Hepatocyte (in vitro differentiated cells): ENCODE measurements at regions not wholly inside any gene's neighbourhood (a gene's known extent, or its start where the extent isn't known, plus 50 kb on each side); places are given as distances from the start of the nearest gene placed in this dataset.

Experiments used
- DNase-seq: peaks from one replicate; pipeline ENCODE4 v3.0.0-alpha.2; 2016; ENCODE audit warnings: low spot score
- H2AFZ ChIP-seq: fragments of 200-600 bp; sonication (generic); 2 replicates; pipeline ENCODE4 v1.6.0; 2016; ENCODE audit warnings: antibody characterized with exemption, mild to moderate bottlenecking
- H3K27ac ChIP-seq: fragments of 200-600 bp; sonication (generic); 2 replicates; pipeline ENCODE4 v1.5.1; 2016; ENCODE audit warnings: mild to moderate bottlenecking
- H3K27me3 ChIP-seq: fragments of 200-600 bp; sonication (generic); 2 replicates; pipeline ENCODE4 v1.6.1; 2016
- H3K36me3 ChIP-seq: fragments of 200-600 bp; sonication (generic); replicated peaks from 2 replicates; pipeline ENCODE4 v1.5.1; 2016; ENCODE audit warnings: low read depth; ENCODE audit not compliant: insufficient read depth
- H3K4me1 ChIP-seq: fragments of 200-600 bp; sonication (generic); 2 replicates; pipeline ENCODE4 v1.5.1; 2016; ENCODE audit warnings: mild to moderate bottlenecking, moderate library complexity; ENCODE audit not compliant: insufficient read depth
- H3K4me2 ChIP-seq: fragments of 200-600 bp; sonication (generic); 2 replicates; pipeline ENCODE4 v1.6.0; 2016
- H3K4me3 ChIP-seq: fragments of 200-600 bp; sonication (generic); 2 replicates; pipeline ENCODE4 v1.5.1; 2016; ENCODE audit warnings: mild to moderate bottlenecking
- H3K79me2 ChIP-seq: fragments of 200-600 bp; sonication (generic); 2 replicates; pipeline ENCODE4 v1.6.0; 2017; ENCODE audit warnings: mild to moderate bottlenecking
- H3K9me2 ChIP-seq: fragments of 200-600 bp; sonication (generic); replicated peaks from 2 replicates; pipeline ENCODE4 v1.6.0; 2017; ENCODE audit warnings: mild to moderate bottlenecking; ENCODE audit not compliant: insufficient read depth
- H3K9me3 ChIP-seq: fragments of 200-600 bp; sonication (generic); 2 replicates; pipeline ENCODE4 v1.5.1; 2016; ENCODE audit warnings: low read depth, mild to moderate bottlenecking
- H4K20me1 ChIP-seq: fragments of 200-600 bp; sonication (generic); 2 replicates; pipeline ENCODE4 v1.6.0; 2016; ENCODE audit warnings: mild to moderate bottlenecking; ENCODE audit not compliant: insufficient read depth, poor library complexity, severe bottlenecking
- EZH2 ChIP-seq: fragments of 200-600 bp; sonication (generic); IDR thresholded peaks from 2 replicates; pipeline ENCODE4 v1.6.1; 2016; ENCODE audit warnings: antibody characterized with exemption, mild to moderate bottlenecking, borderline replicate concordance
- EZH2phosphoT487 ChIP-seq: fragments of 200-600 bp; sonication (generic); IDR thresholded peaks from one replicate; pipeline ENCODE4 v1.6.1; 2018; ENCODE audit warnings: antibody characterized with exemption, mild to moderate bottlenecking, low read depth, moderate library complexity; ENCODE audit not compliant: unreplicated experiment, severe bottlenecking
- WGBS: methylation state at CpG from one replicate; pipeline ENCODE4 v1.1.6; 2016; ENCODE audit warnings: low lambda C conversion rate; ENCODE audit errors: missing lambda C conversion rate; 5-methylcytosine and 5-hydroxymethylcytosine counted together
- TF ChIP-seq, protein P1 (sequence below): fragments of 200-600 bp; sonication (generic); IDR thresholded peaks from 2 replicates; pipeline ENCODE4 v1.5.1; 2016; ENCODE audit warnings: antibody characterized with exemption, mild to moderate bottlenecking; ENCODE audit not compliant: poor library complexity

GRCh38 chr13:31051999-31052398 lies 109.7 kb downstream of the HSPH1 start:
- WGBS = 80% methylated on average over 8 of the region's 8 CpGs
- Histone ChIP-seq H2AFZ (no peak overlapping the region), H3K4me3 (no peak overlapping the region), H3K9me2 (no peaks in the 10 kb centered on the region), H3K79me2 (no peaks in the 10 kb centered on the region), H3K27me3 (no peaks in the 10 kb centered on the region), H3K4me1 (peaks cover 7% of the 10 kb centered on the region), H4K20me1 (no peaks in the 10 kb centered on the region), H3K4me2 (no peak overlapping the region), H3K27ac (no peak overlapping the region), H3K36me3 (no peaks in the 10 kb centered on the region), H3K9me3 (no peaks in the 10 kb centered on the region)
- DNase-seq = no peak
- TF ChIP-seq, protein P1, sequence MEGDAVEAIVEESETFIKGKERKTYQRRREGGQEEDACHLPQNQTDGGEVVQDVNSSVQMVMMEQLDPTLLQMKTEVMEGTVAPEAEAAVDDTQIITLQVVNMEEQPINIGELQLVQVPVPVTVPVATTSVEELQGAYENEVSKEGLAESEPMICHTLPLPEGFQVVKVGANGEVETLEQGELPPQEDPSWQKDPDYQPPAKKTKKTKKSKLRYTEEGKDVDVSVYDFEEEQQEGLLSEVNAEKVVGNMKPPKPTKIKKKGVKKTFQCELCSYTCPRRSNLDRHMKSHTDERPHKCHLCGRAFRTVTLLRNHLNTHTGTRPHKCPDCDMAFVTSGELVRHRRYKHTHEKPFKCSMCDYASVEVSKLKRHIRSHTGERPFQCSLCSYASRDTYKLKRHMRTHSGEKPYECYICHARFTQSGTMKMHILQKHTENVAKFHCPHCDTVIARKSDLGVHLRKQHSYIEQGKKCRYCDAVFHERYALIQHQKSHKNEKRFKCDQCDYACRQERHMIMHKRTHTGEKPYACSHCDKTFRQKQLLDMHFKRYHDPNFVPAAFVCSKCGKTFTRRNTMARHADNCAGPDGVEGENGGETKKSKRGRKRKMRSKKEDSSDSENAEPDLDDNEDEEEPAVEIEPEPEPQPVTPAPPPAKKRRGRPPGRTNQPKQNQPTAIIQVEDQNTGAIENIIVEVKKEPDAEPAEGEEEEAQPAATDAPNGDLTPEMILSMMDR = peak; percentile 5
- TF ChIP-seq EZH2 = no peak
- TF ChIP-seq EZH2phosphoT487 = no peak

- no peak overlapping the region for H3K4me3 ChIP-seq
- no peaks in the 10 kb centered on the region for H3K36me3 ChIP-seq
- no peak overlapping the region for H3K27ac ChIP-seq
- peaks cover 16% of the 10 kb centered on the region for H3K4me1 ChIP-seq
- no peak overlapping the region for H2AFZ ChIP-seq
- no peaks in the 10 kb centered on the region for H3K79me2 ChIP-seq
- no peak for TF ChIP-seq EZH2
- TF ChIP-seq, protein P1 = no peak
- no peak for TF ChIP-seq EZH2phosphoT487
- H4K20me1 ChIP-seq = no peaks in the 10 kb centered on the region
- DNase-seq = no peak
- WGBS = 78% methylated on average over 6 of the region's 6 CpGs
- no peaks in the 10 kb centered on the region for H3K27me3 ChIP-seq
- no peak overlapping the region for H3K4me2 ChIP-seq
- no peaks in the 10 kb centered on the region for H3K9me2 ChIP-seq
- H3K9me3 ChIP-seq = no peaks in the 10 kb centered on the region
Measured at GRCh38 chr13:31050486-31051400, 111.0 kb downstream of the HSPH1 start.

GRCh38 chr13:31049833-31050232 lies 111.9 kb downstream of the HSPH1 start:
- Histone ChIP-seq H3K4me1 (peaks cover 24% of the 10 kb centered on the region), H3K9me2 (no peaks in the 10 kb centered on the region), H3K4me2 (no peak overlapping the region), H3K4me3 (no peak overlapping the region), H3K27ac (no peak overlapping the region), H3K79me2 (no peaks in the 10 kb centered on the region), H3K27me3 (no peaks in the 10 kb centered on the region), H4K20me1 (no peaks in the 10 kb centered on the region), H3K36me3 (no peaks in the 10 kb centered on the region), H3K9me3 (no peaks in the 10 kb centered on the region), H2AFZ (no peak overlapping the region)
- WGBS = 75% methylated on average over 6 of the region's 6 CpGs
- TF ChIP-seq EZH2phosphoT487 = no peak
- DNase-seq = no peak

- H3K27me3 ChIP-seq = no peaks in the 10 kb centered on the region
Measured at GRCh38 chr13:31049083-31049482, 112.6 kb downstream of the HSPH1 start.

More at GRCh38 chr13:31049083-31049482, 112.6 kb downstream of the HSPH1 start:
- Histone ChIP-seq H3K4me2 (no peak overlapping the region), H3K79me2 (no peaks in the 10 kb centered on the region), H2AFZ (no peak overlapping the region), H3K4me3 (no peak overlapping the region), H3K9me2 (no peaks in the 10 kb centered on the region), H4K20me1 (no peaks in the 10 kb centered on the region), H3K9me3 (no peaks in the 10 kb centered on the region), H3K36me3 (no peaks in the 10 kb centered on the region), H3K27ac (no peak overlapping the region), H3K4me1 (peaks cover 24% of the 10 kb centered on the region)
- TF ChIP-seq EZH2phosphoT487 (no peak), EZH2 (no peak)
- TF ChIP-seq, protein P1 = no peak
- 94% methylated on average over 4 of the region's 4 CpGs for WGBS
- no peak for DNase-seq
